GM12872 (cell line): ENCODE measurements at regions not wholly inside any gene's neighbourhood (a gene's known extent, or its start where the extent isn't known, plus 50 kb on each side); places are given as distances from the start of the nearest gene placed in this dataset.

Source experiments
- TF ChIP-seq, protein P1 (sequence below): IDR thresholded peaks from 3 replicates; pipeline ENCODE4 v1.5.1; 2011; ENCODE audit warnings: low read depth, mild to moderate bottlenecking, low read length, moderate library complexity; ENCODE audit not compliant: insufficient read depth

DNA sequence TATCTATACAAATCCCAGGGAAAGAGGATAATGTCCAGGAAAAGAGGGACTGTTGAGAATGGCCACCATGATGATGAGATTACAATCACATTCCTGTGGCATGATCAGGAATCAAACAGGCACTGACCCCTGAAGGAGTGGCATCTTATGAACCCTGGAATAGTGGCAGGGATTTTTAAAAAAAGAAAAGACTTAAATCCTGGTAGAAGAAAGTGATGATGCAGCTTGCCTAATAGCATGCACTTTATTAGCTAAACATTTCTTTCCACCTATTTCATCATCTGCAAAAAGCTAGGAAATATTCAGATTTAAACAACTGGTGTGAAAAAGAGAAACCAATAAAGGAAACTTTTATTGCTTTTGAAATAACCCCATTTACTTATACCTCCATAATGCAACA is 87.2 kb upstream of the FSHR start:
- TF ChIP-seq, protein P1, sequence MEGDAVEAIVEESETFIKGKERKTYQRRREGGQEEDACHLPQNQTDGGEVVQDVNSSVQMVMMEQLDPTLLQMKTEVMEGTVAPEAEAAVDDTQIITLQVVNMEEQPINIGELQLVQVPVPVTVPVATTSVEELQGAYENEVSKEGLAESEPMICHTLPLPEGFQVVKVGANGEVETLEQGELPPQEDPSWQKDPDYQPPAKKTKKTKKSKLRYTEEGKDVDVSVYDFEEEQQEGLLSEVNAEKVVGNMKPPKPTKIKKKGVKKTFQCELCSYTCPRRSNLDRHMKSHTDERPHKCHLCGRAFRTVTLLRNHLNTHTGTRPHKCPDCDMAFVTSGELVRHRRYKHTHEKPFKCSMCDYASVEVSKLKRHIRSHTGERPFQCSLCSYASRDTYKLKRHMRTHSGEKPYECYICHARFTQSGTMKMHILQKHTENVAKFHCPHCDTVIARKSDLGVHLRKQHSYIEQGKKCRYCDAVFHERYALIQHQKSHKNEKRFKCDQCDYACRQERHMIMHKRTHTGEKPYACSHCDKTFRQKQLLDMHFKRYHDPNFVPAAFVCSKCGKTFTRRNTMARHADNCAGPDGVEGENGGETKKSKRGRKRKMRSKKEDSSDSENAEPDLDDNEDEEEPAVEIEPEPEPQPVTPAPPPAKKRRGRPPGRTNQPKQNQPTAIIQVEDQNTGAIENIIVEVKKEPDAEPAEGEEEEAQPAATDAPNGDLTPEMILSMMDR = no peak

DNA sequence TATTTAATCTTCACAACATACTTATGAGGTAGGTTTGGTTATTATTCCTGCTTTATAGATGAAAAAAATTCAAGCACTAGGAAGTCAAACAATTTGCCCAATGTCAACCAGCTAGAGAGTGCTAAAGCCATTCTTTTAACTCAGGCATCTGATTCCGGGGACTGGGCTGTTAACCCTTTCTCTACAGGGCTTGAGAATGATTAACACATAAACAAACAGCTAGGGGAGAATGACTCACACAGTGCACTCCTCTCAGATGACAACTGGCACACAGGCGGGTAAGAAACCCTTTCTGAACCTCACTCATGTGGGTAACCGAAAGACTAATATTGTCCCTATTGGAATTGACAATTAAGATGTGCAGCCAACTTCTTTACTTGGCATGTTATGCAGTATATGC is 86.3 kb upstream of the FSHR start:
- TF ChIP-seq, protein P1 = no peak

DNA sequence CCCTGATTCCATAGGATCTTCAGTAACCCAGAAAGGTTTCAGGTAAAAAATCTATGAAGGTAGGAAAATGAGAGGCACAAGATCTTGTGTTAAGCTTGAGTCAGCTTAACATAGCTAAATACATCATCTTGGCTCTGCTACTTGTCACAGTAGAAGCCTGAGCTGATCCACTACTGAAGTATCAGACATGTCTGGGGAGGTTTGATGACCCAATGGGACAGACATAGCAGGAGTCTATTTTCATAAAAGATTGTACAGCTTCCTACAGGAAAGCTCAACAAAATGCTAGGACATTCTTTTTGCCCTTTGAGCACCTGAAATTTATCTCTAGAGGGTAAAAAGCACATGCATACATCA is 84.3 kb upstream of the FSHR start:
- TF ChIP-seq, protein P1 = no peak

DNA sequence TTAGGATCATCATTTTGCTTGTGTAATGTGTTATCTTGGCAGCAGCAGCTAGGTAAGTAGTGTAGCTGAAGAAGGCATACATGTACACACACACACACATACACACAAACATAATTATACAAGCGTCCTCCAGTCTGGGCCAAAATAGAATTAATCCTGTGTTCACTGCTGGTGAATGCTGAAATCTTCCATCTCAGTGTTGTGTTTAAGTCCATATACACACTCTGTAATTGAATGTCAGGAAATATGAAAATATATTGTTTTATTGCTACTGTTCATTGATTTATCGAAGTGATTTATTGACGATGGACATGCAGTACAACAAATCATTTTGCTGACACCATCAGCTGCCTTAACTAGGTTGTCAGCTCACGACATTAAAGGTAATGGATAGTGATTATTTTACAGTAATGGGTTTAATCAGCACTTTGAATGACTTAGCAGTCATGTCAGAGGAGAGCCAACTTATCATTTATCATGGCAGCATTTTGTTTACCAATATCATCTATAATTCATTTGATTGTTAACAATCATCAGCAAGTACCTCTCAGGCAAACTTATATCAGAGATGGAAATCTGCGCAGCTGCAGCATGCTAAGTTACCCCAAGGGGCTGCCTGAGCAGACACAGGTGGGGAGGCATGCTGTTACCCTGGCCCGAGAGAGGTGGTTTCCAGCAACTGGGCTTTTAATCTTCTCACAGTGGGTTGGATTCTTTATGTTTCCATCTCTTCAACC is 83.7 kb upstream of the FSHR start:
- TF ChIP-seq, protein P1 = no peak

DNA sequence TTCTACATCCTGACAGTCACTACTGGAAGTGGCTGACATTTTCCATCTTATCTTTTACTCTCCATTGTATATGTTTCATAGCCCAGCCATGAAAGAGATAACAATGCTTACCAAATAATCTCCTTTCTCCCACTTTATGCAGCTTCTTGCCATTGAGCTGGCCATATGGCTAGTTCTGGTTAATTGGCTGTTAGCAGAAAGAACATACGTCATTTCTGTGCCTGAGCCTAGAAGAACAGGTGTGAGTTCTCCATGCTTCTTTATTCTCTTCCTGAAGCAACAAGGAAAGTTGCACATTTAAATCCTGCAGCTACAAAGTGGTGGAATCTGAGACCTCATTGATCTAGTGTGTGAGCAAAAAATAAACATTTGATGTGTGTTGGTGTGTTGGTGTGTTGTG is 82.0 kb upstream of the FSHR start:
- TF ChIP-seq, protein P1 = no peak

DNA sequence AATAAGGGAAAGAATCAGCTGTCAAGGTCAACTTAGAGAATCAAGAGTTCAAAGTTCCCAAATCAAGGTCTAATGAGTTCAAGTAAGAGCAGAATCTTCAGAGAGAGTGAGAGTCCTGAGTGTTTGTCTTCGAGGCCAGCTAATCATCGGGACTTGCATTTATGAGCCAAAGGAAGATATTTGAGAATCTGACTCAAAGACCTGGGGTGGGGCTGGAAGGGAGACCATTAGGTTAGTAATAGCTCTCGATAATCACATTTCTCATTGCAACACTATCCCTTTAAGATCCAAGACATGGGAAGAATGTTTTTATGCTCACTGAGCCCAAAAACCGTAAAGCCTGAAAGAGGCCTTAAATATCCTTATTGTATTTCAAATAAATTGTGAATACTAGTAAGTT is 72.0 kb upstream of the FSHR start:
- TF ChIP-seq, protein P1 = no peak

DNA sequence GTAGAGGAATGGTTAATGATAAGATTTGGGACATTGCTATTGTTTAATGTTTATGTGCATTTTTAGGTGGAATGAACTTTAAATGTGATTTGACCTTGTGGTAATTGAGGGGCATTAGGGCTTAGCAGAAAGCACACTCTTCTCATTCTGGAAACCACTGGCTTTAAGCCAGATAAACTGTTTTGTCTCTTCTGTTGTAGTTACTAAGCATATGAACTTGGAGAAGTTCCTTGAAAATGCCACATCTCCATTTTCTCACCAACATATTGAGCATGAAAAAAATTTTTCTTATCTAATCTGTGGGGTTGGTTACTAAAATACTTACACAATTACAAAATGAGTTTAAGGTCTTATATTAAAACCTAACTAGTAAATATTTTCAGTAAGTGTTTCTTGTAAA is 70.8 kb upstream of the FSHR start:
- TF ChIP-seq, protein P1 = no peak
